IMR-90 (cell line): ENCODE measurements at regions not wholly inside any gene's neighbourhood (a gene's known extent, or its start where the extent isn't known, plus 50 kb on each side); places are given as distances from the start of the nearest gene placed in this dataset.

Experiments
- ATAC-seq: fragments of 200-7000 bp; cut with Tn5 transposase; 2 replicates; pipeline ENCODE4 v1.9.1; 2020; ENCODE audit warnings: low read depth, mild to moderate bottlenecking, moderate library complexity
- BruUV-seq: library from RNA; stranded (reverse); fragments of 400-500 nt; replicated peaks from 2 replicates; lab custom pipeline; 2021; lab: Mats Ljungman, UMichigan
- CTCF ChIA-PET: fragments of 300-600 bp; formaldehyde crosslinking; extraction: SDS; loops from one replicate; lab custom pipeline; 2021; ENCODE audit warnings: antibody characterized with exemption; lab: Yijun Ruan, JAX
- POLR2A ChIA-PET: fragments of 300-600 bp; sonication (Branson Sonifier 250); formaldehyde crosslinking; loops from one replicate; lab custom pipeline; 2022; ENCODE audit warnings: antibody characterized with exemption; ENCODE audit not compliant: unreplicated experiment; lab: Charles Lee
- DNase-seq: peaks from one replicate; pipeline ENCODE4 v3.0.0; 2013
- H2AFZ ChIP-seq: replicated peaks from 2 replicates; pipeline ENCODE3; 2013; ENCODE audit warnings: low read length, mild to moderate bottlenecking; ENCODE audit not compliant: poor library complexity
- H2AK5ac ChIP-seq: 2 replicates; pipeline ENCODE4 v1.6.1; 2013; ENCODE audit warnings: low read depth, low read length, inconsistent platforms
- H2AK9ac ChIP-seq: replicated peaks from 2 replicates; pipeline ENCODE3; 2013; ENCODE audit warnings: mild to moderate bottlenecking, low read depth, low read length, moderate library complexity; ENCODE audit not compliant: poor library complexity
- H2BK120ac ChIP-seq: 2 replicates; pipeline ENCODE4 v1.6.1; 2013; ENCODE audit warnings: low read depth, low read length, inconsistent platforms
- H2BK15ac ChIP-seq: 3 replicates; pipeline ENCODE4 v1.6.1; 2013; ENCODE audit warnings: low read depth, low read length, inconsistent platforms
- H2BK20ac ChIP-seq: 2 replicates; pipeline ENCODE4 v1.6.1; 2013; ENCODE audit warnings: low read depth, mild to moderate bottlenecking, inconsistent platforms, low read length, moderate library complexity
- H2BK5ac ChIP-seq: 2 replicates; pipeline ENCODE4 v1.6.1; 2013; ENCODE audit warnings: mild to moderate bottlenecking, low read depth, low read length, inconsistent platforms; ENCODE audit not compliant: poor library complexity, severe bottlenecking
- H3K14ac ChIP-seq: replicated peaks from 2 replicates; pipeline ENCODE4 v1.6.1; 2013; ENCODE audit warnings: low read depth, low read length, inconsistent platforms
- H3K18ac ChIP-seq: 2 replicates; pipeline ENCODE4 v1.6.1; 2013; ENCODE audit warnings: low read depth, low read length, control low read depth
- H3K23ac ChIP-seq: 2 replicates; pipeline ENCODE4 v1.6.1; 2013; ENCODE audit warnings: low read depth, low read length, inconsistent platforms
- H3K27ac ChIP-seq: 2 replicates; pipeline ENCODE4 v1.5.1; 2013; ENCODE audit warnings: mild to moderate bottlenecking, control low read depth, low read length; ENCODE audit not compliant: insufficient read depth
- H3K27me3 ChIP-seq: 2 replicates; pipeline ENCODE4 v1.6.1; 2013; ENCODE audit warnings: low read length; ENCODE audit not compliant: control insufficient read depth, insufficient read depth
- H3K36me3 ChIP-seq: 2 replicates; pipeline ENCODE4 v1.6.1; 2013; ENCODE audit warnings: low read length, mixed read lengths; ENCODE audit not compliant: control insufficient read depth, insufficient read depth
- H3K4ac ChIP-seq: 2 replicates; pipeline ENCODE4 v1.6.1; 2013; ENCODE audit warnings: low read depth, low read length, inconsistent platforms
- H3K4me1 ChIP-seq: 2 replicates; pipeline ENCODE4 v1.6.1; 2013; ENCODE audit warnings: low read length, mixed read lengths; ENCODE audit not compliant: control insufficient read depth, insufficient read depth
- H3K4me2 ChIP-seq: 2 replicates; pipeline ENCODE4 v1.6.1; 2013; ENCODE audit warnings: low read depth, mild to moderate bottlenecking, control low read depth, low read length, moderate library complexity
- H3K4me3 ChIP-seq: 2 replicates; pipeline ENCODE4 v1.5.1; 2013; ENCODE audit warnings: low read depth, mild to moderate bottlenecking, control low read depth, low read length, moderate library complexity; ENCODE audit not compliant: insufficient read depth
- H3K56ac ChIP-seq: 2 replicates; pipeline ENCODE4 v1.6.1; 2013; ENCODE audit warnings: low read length, inconsistent platforms; ENCODE audit not compliant: insufficient read depth; ENCODE audit errors: extremely low read depth
- H3K79me1 ChIP-seq, 2 experiments: 2 replicates each; pipeline ENCODE4 v1.6.1; 2013; ENCODE audit warnings: low read length in 2 of 2, inconsistent platforms in 1 of 2, low read depth in 1 of 2
- H3K9ac ChIP-seq: 2 replicates; pipeline ENCODE4 v1.6.1; 2013; ENCODE audit warnings: low read depth, low read length, control low read depth
- H3K9me1 ChIP-seq: 2 replicates; pipeline ENCODE4 v1.6.1; 2013; ENCODE audit warnings: low read length, inconsistent platforms; ENCODE audit not compliant: insufficient read depth
- H3K9me3 ChIP-seq: 2 replicates; pipeline ENCODE4 v1.6.1; 2013; ENCODE audit warnings: low read length; ENCODE audit not compliant: control insufficient read depth, insufficient read depth
- H4K20me1 ChIP-seq: 2 replicates; pipeline ENCODE4 v1.6.1; 2013; ENCODE audit warnings: low read length, inconsistent platforms; ENCODE audit not compliant: insufficient read depth
- H4K5ac ChIP-seq: 2 replicates; pipeline ENCODE4 v1.6.1; 2013; ENCODE audit warnings: mild to moderate bottlenecking, low read depth, low read length, control low read depth
- H4K8ac ChIP-seq, 2 experiments: 2 replicates each; pipeline ENCODE4 v1.6.1; 2013; ENCODE audit warnings: low read depth in 2 of 2, low read length in 2 of 2, control low read depth in 1 of 2, inconsistent platforms in 1 of 2
- H4K91ac ChIP-seq: 2 replicates; pipeline ENCODE4 v1.6.1; 2013; ENCODE audit warnings: low read depth, low read length, inconsistent platforms; ENCODE audit not compliant: insufficient read depth
- CEBPB ChIP-seq: IDR thresholded peaks from 2 replicates; pipeline ENCODE4 v1.6.1; 2012; ENCODE audit warnings: low read depth, low read length, improper control_type of control experiment
- FOS ChIP-seq: fragments of 150-350 bp; IDR thresholded peaks from 2 replicates; pipeline ENCODE4 v1.6.1; 2016; ENCODE audit warnings: low read depth, low read length
- MAZ ChIP-seq: IDR thresholded peaks from 2 replicates; pipeline ENCODE4 v1.6.1; 2012; ENCODE audit warnings: low read depth, mild to moderate bottlenecking, low read length, improper control_type of control experiment, moderate library complexity, borderline replicate concordance
- RAD21 ChIP-seq: IDR thresholded peaks from 2 replicates; pipeline ENCODE4 v1.6.1; 2012; ENCODE audit warnings: low read length, improper control_type of control experiment
- RCOR1 ChIP-seq: IDR thresholded peaks from 2 replicates; pipeline ENCODE4 v1.6.1; 2012; ENCODE audit warnings: mild to moderate bottlenecking, low read length, improper control_type of control experiment; ENCODE audit not compliant: insufficient replicate concordance
- SMC3 ChIP-seq: fragments of 150-350 bp; IDR thresholded peaks from 2 replicates; pipeline ENCODE4 v1.6.1; 2016; ENCODE audit warnings: low read depth, mild to moderate bottlenecking, antibody characterized with exemption, low read length, moderate library complexity
- USF2 ChIP-seq: fragments of 150-350 bp; IDR thresholded peaks from 2 replicates; pipeline ENCODE4 v1.6.1; 2017; ENCODE audit warnings: mild to moderate bottlenecking, antibody characterized with exemption, low read length, low read depth
- WGBS, 2 experiments: methylation state at CpG; one replicate each; pipeline versions ENCODE4 v1.1.5 to v1.1.7; 2013; ENCODE audit warnings: missing lambda C conversion rate in 2 of 2; ENCODE audit not compliant: insufficient read length in 1 of 2; ENCODE audit errors: extremely low coverage in 2 of 2; 5-methylcytosine and 5-hydroxymethylcytosine counted together
- dilution Hi-C: fragments of 300-500 bp; cut with HindIII; formaldehyde crosslinking; loops from one replicate; pipeline ENCODE4 v1.14.3; 2018; ENCODE audit warnings: low sequenced_read_pairs; ENCODE audit not compliant: unreplicated experiment
- in situ Hi-C: fragments of 300-500 bp; cut with MboI; formaldehyde crosslinking; loops from 3 replicates; pipeline ENCODE4 v1.14.3; 2019; ENCODE audit warnings: low sequenced_read_pairs, inconsistent platforms, mixed read lengths
- intact Hi-C: fragments of 100-400 bp; cut with micrococcal nuclease; formaldehyde crosslinking; loops from 2 replicates; pipeline ENCODE4 v1.10.0; 2022
- TF ChIP-seq, protein P1 (sequence below): fragments of 150-350 bp; IDR thresholded peaks from 2 replicates; pipeline ENCODE4 v1.6.1; 2016; ENCODE audit warnings: low read depth, mild to moderate bottlenecking, low read length, moderate library complexity, borderline replicate concordance

DNA sequence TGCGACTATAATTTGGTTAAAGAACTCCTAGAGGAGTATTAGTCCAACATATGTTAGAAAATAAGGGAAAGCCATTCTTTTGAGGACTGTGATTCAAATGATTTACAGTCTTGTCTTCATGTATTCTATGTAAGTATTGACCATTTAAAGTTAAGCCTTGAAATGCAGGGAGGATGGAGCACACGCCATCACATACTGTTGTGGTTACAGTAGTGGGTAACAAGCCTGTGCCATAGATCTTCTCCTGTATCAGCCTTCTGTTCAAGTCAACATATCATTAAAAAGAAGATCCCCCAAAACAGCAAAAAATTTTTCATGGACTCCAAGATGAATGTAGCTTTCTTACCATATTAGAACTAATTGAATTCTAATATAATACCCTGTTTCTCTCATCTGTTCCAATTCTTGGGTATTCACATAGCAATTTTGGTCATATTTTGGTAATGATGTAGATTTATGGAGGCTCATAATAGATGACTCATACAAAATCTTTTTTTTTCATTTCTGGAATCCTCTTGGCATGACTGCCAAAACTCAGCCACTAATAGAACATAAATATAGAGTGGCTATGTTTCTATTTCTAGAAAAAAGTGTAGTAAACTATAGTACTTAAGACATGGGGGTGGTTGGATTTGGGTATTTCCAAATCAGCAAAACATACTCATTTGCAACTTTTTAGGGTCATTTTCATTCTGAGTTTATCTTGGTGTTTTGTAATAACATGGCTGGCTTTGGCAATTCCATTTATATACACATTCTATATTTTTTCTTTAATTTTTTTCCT is 413.5 kb downstream of the BCKDHB start:
- H2BK120ac ChIP-seq: peak overlapping the region; percentile 11; the same call in 1 of the 2 replicates
- peak overlapping the region; percentile 64; the same call in 1 of the 2 replicates for H2BK20ac ChIP-seq
- H4K91ac ChIP-seq: no peak overlapping the region
- dilution Hi-C loops (no loop called here), intact Hi-C loops (no loop called here), in situ Hi-C loops (no loop called here)
- no peak overlapping the region for H2BK15ac ChIP-seq
- no peaks in the 10 kb centered on the region for H4K20me1 ChIP-seq
- H3K56ac ChIP-seq: no peak overlapping the region
- H3K9me3 ChIP-seq: no peaks in the 10 kb centered on the region
- peak overlapping the region; percentile 24; the same call in 1 of the 2 replicates for H3K4ac ChIP-seq
- ChIA-PET CTCF (no interaction called here), POLR2A (no interaction called here)
- ATAC-seq: peak; percentile 63
- no peaks in the 10 kb centered on the region for H3K36me3 ChIP-seq
- peaks cover 6% of the 10 kb centered on the region for H3K4me1 ChIP-seq
- no peak overlapping the region for H3K14ac ChIP-seq
- peak overlapping the region; percentile 81; the same call in 1 of the 2 replicates for H2AK5ac ChIP-seq
- H3K79me1 ChIP-seq: no peaks in the 10 kb centered on the region
- H2AK9ac ChIP-seq: no peak overlapping the region
- H3K27me3 ChIP-seq: no peaks in the 10 kb centered on the region
- H3K18ac ChIP-seq: peak overlapping the region; percentile 94; the same call in 1 of the 2 replicates
- peak; percentile 77 for DNase-seq
- no TSS peak for BruUV-seq
- no peak overlapping the region for H3K23ac ChIP-seq
- no peak overlapping the region for H2AFZ ChIP-seq
- H4K8ac ChIP-seq: no peak overlapping the region
- no peak overlapping the region for H3K4me2 ChIP-seq
- WGBS, 2 experiments: no CpG with 5 or more reads among the region's 2 CpGs
- H3K4me3 ChIP-seq: no peak overlapping the region
- peaks cover 4% of the 10 kb centered on the region for H3K9me1 ChIP-seq
- peak overlapping the region; percentile 36 for H2BK5ac ChIP-seq
- H3K9ac ChIP-seq: no peak overlapping the region
- no peak overlapping the region for H3K27ac ChIP-seq
- no peak overlapping the region for H4K5ac ChIP-seq
- TF ChIP-seq USF2 (no peak), FOS (peak; percentile 47; the same call in 1 of the 2 replicates), RCOR1 (no peak), SMC3 (no peak), RAD21 (no peak), CEBPB (peak; percentile 51; the same call in 1 of the 2 replicates), MAZ (no peak)
- TF ChIP-seq, protein P1, sequence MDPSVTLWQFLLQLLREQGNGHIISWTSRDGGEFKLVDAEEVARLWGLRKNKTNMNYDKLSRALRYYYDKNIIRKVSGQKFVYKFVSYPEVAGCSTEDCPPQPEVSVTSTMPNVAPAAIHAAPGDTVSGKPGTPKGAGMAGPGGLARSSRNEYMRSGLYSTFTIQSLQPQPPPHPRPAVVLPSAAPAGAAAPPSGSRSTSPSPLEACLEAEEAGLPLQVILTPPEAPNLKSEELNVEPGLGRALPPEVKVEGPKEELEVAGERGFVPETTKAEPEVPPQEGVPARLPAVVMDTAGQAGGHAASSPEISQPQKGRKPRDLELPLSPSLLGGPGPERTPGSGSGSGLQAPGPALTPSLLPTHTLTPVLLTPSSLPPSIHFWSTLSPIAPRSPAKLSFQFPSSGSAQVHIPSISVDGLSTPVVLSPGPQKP: no peak
